ENCODE measurements at regions not wholly inside any gene's neighbourhood (a gene's known extent, or its start where the extent isn't known, plus 50 kb on each side); places are given as distances from the start of the nearest gene placed in this dataset.
A peak's percentile ranks its signal among the peaks of the same experiment; 100 is the strongest.

DNA sequence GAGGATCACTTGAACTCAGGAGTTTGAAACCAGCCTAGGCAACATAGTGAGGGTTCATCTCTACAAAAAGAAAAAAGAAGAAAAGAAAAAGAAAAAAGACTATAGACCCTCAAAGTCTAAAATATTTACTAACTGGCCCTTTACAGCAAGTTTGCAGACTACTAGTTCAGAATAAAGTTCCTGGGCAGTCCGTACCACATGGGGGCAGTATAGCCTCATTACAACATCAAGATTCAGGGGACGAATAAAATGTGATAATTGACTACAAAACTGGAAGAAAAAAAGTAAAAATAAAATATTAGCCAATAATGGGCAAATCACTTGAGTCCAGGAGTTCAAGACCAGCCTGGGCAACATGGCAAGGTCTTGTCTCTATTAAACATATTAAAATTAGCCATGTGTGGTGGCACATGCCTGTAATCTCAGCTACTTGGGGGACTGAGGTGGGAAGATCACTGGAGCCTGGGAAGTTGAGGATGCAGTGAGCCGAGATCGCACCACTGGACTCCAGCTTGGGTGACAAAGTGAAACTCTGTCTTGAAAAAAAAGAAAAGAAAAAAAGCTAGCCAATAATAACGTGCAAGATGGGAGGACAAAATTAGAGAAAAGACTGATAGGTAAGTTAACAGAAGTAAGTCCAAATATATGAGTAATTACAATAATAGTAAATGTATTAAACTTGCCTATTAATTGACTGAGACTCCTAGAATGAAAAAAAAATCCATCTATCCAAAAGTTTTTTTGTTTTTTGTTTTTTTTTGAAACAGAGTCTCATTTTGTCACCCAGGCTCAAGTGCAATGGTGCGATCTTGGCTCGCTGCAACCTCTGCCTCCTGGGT lies 129.4 kb upstream of the SEC14L1 start:
- Histone ChIP-seq H3K9me3 (ENCODE audit: insufficient read depth, low read depth) (no peaks in the 10 kb centered on the region), H3K9me2 (ENCODE audit: insufficient read depth) (no peaks in the 10 kb centered on the region), H3K36me3 (ENCODE audit: low read depth) (no peaks in the 10 kb centered on the region), H3K27ac (no peak overlapping the region), H3K27me3 (ENCODE audit: insufficient read depth, low read depth) (no peaks in the 10 kb centered on the region), H3F3A (ENCODE audit: insufficient read depth, low read depth) (no peaks in the 10 kb centered on the region), H3K4me3 (no peak overlapping the region), H4K20me1 (ENCODE audit: insufficient read depth) (no peaks in the 10 kb centered on the region), H3K4me2 (no peak overlapping the region), H2AFZ (no peak overlapping the region), H3K79me2 (ENCODE audit: low read depth) (no peaks in the 10 kb centered on the region), H3K4me1 (replicated peaks; ENCODE audit: insufficient read depth) (no peaks in the 10 kb centered on the region)
- ChIA-PET POLR2A (ENCODE audit: unreplicated experiment) (no interaction called here), CTCF (interaction anchor here (0.7 kb wide), 1 partner anchor 55 kb away, joined by 5 read pairs; no protein-coding TSS in a partner anchor)
- TF ChIP-seq, protein P1, sequence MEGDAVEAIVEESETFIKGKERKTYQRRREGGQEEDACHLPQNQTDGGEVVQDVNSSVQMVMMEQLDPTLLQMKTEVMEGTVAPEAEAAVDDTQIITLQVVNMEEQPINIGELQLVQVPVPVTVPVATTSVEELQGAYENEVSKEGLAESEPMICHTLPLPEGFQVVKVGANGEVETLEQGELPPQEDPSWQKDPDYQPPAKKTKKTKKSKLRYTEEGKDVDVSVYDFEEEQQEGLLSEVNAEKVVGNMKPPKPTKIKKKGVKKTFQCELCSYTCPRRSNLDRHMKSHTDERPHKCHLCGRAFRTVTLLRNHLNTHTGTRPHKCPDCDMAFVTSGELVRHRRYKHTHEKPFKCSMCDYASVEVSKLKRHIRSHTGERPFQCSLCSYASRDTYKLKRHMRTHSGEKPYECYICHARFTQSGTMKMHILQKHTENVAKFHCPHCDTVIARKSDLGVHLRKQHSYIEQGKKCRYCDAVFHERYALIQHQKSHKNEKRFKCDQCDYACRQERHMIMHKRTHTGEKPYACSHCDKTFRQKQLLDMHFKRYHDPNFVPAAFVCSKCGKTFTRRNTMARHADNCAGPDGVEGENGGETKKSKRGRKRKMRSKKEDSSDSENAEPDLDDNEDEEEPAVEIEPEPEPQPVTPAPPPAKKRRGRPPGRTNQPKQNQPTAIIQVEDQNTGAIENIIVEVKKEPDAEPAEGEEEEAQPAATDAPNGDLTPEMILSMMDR (conservative IDR thresholded peaks at IDR 0.05) = peak; percentile 74
- TF ChIP-seq EZH2 (IDR thresholded peaks at IDR 0.05; ENCODE audit: low read depth) = no peak
- no TSS peak for BruUV-seq (replicated peaks)
- intact Hi-C loops (cut with micrococcal nuclease; ENCODE audit: unreplicated experiment) = loop anchor here (5.0 kb wide), 1 partner anchor 46 kb away; no protein-coding TSS in a partner anchor
- DNase-seq = peak in 1 of 2 experiments; percentile 39

DNA sequence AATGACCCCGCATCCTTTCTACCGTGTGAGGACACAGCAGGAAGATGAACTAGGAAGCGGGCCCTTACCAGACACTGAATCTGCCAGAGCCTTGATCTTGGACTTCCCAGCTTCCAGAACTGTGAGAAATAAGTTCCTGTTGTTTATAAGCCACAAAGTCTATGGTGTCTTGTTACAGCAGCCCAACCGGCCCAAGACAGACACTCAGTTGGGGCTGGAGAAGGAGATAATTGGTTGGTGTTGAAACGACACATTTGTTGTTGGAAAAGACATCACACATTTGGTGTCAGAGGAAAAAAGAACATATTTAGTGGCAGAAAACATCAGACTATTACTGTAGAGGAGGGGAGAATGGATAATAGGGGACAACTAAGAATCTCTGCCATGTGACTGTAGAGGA lies 122.3 kb upstream of the SEC14L1 start:
- Histone ChIP-seq H3F3A (ENCODE audit: insufficient read depth, low read depth) (no peaks in the 10 kb centered on the region), H3K36me3 (ENCODE audit: low read depth) (no peaks in the 10 kb centered on the region), H3K9me2 (ENCODE audit: insufficient read depth) (no peaks in the 10 kb centered on the region), H3K4me3 (no peak overlapping the region), H2AFZ (no peak overlapping the region), H3K27ac (no peak overlapping the region), H3K4me1 (replicated peaks; ENCODE audit: insufficient read depth) (no peaks in the 10 kb centered on the region), H3K27me3 (ENCODE audit: insufficient read depth, low read depth) (no peaks in the 10 kb centered on the region), H4K20me1 (ENCODE audit: insufficient read depth) (no peaks in the 10 kb centered on the region), H3K4me2 (no peak overlapping the region), H3K9me3 (ENCODE audit: insufficient read depth, low read depth) (no peaks in the 10 kb centered on the region), H3K79me2 (ENCODE audit: low read depth) (no peaks in the 10 kb centered on the region)
- ChIA-PET POLR2A (ENCODE audit: unreplicated experiment) (no interaction called here), CTCF (no interaction called here)
- intact Hi-C loops (cut with micrococcal nuclease; ENCODE audit: unreplicated experiment) = no loop called here
- BruUV-seq (replicated peaks) = no TSS peak
- DNase-seq = no peak
- no peak for TF ChIP-seq EZH2 (IDR thresholded peaks at IDR 0.05; ENCODE audit: low read depth)
- TF ChIP-seq, protein P1 (conservative IDR thresholded peaks at IDR 0.05) = no peak

DNA sequence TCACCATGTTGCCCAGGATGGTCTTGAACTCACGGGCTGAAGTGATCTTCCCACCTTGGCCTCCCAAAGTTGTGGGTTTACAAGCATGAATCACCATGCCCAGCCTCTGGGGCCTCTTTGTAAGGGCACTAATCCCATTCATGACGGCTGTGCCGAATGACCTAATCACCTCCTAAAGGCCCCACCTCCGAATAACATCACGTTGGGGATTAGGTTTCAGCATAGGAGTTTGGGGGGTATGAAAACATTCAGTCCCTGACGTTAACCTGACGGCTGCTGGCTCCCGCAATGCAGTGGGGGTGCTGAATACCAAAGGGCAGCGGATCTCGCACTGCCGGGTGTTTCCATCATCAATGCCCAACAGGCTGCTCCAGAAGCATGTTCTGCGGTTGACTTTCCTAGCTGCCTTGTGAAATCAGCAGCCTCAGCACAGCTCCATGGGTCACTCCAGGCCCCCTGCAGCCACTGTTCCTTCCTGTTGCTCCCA lies 120.8 kb upstream of the SEC14L1 start:
- H2AFZ ChIP-seq = no peak overlapping the region
- CTCF ChIA-PET = no interaction called here
- no peak overlapping the region for H3K27ac ChIP-seq
- H3K4me2 ChIP-seq = no peak overlapping the region
- no TSS peak for BruUV-seq (replicated peaks)
- H3K4me3 ChIP-seq = no peak overlapping the region
- no peaks in the 10 kb centered on the region for H3K36me3 ChIP-seq (ENCODE audit: low read depth)
- intact Hi-C loops (cut with micrococcal nuclease; ENCODE audit: unreplicated experiment) = no loop called here
- H3K27me3 ChIP-seq (ENCODE audit: insufficient read depth, low read depth) = no peaks in the 10 kb centered on the region; the same call in 1 of the 2 replicates
- no peaks in the 10 kb centered on the region for H3K4me1 ChIP-seq (replicated peaks; ENCODE audit: insufficient read depth)
- POLR2A ChIA-PET (ENCODE audit: unreplicated experiment) = no interaction called here
- H3K79me2 ChIP-seq (ENCODE audit: low read depth) = no peaks in the 10 kb centered on the region
- DNase-seq = no peak
- no peaks in the 10 kb centered on the region for H3K9me3 ChIP-seq (ENCODE audit: insufficient read depth, low read depth)
- no peaks in the 10 kb centered on the region for H3K9me2 ChIP-seq (ENCODE audit: insufficient read depth)
- H4K20me1 ChIP-seq (ENCODE audit: insufficient read depth) = no peaks in the 10 kb centered on the region
- H3F3A ChIP-seq (ENCODE audit: insufficient read depth, low read depth) = no peaks in the 10 kb centered on the region
- TF ChIP-seq EZH2 (IDR thresholded peaks at IDR 0.05; ENCODE audit: low read depth) = no peak
- TF ChIP-seq, protein P1 (conservative IDR thresholded peaks at IDR 0.05) = no peak
